NCI-H2171 treated with DMSO at 0.1 percent for 48 hours (cell line): ENCODE measurements at regions not wholly inside any gene's neighbourhood (a gene's known extent, or its start where the extent isn't known, plus 50 kb on each side); places are given as distances from the start of the nearest gene placed in this dataset.

Experiments used
- DNase-seq: peaks from one replicate; lab custom pipeline; 2025; lab: John Stamatoyannopoulos, UW

DNA sequence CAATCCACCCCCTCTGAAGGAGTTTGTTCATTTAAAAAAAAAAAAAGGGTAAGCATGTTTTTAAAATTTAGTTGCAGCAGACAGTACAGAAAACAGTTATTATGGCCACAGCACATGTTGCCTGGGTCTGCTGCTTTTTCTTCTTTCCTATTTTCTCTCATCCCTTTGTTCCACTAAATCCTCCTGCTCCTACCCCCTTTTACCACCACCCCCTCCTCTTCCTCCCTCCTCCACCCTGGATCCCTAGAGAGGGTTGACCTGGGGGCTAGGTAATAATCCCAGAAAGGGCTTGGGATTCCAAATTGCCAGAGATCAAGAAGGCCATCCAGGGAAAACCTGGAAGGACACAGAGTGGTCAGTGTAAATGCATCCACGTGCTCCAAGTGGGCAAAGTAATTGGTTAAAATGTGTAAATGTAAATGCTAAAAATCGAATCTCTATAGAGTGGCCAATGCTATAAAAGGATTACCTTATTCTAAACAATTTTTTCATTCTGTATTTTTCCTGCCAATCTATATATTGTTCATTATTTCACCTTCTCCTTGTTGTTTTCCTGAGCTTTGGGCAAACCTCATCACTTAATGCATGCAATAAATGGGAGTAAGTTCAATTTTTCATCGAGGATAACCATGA is 89.0 kb upstream of the PIK3CG start:
- DNase-seq, result no peak

DNA sequence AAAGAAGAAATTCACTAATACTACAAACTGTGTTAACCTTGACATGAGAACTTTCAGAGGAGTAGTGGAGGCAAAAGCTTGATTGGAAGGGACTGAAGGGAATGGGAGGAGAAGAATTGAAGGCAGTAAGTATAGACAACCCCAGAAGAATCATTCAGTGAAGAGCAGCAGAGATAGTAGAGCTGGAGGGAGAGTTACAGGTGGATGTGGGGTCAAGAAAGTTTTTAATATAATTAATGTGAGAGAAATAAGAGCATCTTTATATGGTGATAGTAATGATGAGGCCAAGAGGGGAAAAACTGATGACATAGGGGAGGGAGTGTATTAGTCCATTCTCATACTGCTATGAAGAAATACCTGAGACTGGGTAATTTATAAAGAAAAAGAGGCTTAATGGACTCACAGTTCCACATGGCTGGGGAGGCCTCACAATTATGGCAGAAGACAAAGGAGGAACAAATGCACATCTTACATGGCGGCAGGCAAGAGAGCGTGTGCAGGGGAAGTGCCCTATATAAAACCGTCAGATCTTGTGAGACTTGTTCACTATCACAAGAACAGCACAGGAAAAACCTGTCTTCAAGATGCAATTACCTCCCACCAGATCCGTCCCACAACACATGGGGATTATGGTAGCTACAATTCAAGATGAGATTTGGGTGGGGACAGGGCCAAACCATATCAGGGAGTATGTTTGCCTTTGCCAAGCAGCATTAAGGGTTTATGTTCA is 88.3 kb upstream of the PIK3CG start:
- DNase-seq, result no peak

DNA sequence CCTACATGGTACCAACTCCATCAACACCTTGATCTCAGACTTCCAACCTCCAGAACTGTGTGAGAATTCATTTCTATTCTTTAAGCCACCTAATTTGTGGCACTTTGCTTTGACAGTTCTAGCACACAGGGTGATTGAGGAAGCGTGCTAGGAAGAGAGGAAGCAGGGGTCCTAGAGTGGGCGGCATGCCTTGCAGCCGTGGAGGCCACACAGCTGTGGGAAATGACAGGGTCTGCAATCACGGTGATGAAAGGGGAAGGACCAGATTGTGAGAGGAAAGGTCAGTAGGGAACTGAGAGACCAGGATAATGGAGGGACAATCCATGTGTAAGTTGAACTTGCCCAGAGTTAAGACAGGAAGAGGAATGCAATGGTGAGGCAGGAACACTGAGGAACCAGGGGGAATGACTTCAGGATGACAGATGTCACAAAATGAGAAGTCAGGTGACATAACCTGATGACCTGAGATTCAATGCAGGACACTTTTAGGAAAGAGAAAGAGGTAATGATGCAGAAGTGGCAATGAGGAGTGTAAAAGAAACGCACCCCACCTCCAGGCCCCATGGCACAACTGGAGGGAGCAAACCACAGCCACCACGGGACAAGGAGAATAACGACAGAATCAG is 87.3 kb upstream of the PIK3CG start:
- DNase-seq, result no peak

DNA sequence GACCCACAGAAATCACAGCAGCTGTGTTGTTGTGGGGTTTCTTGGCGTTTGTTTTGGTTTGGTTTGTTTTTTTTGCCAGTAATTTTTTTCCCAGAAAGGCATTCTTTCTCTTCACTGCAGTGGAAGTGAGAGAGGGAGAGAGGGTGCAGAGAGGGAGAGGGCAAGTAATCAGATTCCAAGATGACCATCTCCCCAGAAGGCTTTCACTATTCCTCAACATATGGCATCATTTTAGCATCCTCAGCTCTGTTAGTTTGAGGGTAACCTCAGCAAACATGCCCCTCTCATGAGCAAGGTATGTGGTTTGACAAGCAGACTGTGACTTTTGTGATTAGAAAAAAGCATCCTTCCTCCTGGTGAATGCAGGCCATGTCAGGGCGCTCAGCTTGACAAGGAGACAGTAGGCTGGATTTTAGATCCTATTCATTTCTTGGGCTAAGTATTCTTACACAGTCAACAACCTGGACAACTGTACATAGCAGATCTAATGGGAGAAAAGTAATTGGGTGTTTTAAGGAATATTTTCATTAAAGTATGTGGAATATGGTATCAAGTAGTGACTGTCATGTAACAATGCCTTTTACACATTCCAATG is 86.3 kb upstream of the PIK3CG start:
- no peak for DNase-seq

DNA sequence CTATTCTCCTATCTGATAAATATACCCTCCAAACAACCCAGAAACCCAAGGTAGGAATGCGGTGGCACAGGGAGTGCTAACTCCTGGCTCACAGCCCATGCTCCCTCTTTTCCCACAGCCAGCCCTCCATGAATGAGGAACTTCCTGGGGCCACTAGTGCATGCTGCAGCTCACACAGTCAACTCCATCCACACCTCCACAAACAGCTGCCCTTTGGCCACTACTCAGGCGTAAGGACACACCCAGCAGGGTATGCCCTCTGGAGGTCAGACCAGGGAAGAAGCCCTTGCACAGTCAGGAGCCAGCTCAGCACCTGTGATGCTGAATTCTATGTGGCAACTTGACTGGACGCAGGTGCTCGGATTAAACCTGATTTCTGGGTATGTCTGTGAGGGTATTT is 85.2 kb upstream of the PIK3CG start:
- no peak for DNase-seq

DNA sequence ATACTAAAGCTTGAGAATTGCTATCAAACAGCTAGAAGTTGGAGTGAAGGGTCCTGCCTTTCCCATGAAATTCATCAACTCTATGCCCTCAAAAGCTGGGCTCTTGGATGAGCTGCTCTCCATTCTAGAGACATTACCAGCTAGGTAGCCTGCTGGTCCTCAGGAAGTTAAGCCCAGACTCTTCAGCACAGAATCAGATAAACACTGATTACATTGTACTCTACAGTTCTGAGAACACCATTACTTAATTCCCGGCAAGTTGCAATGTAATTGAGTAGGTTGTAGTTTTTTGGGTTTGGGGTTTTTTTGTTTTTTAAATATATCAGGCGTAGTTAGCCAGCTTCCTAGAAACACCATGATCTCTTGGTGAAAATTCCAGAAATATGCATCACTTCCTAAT is 84.1 kb upstream of the PIK3CG start:
- no peak for DNase-seq

DNA sequence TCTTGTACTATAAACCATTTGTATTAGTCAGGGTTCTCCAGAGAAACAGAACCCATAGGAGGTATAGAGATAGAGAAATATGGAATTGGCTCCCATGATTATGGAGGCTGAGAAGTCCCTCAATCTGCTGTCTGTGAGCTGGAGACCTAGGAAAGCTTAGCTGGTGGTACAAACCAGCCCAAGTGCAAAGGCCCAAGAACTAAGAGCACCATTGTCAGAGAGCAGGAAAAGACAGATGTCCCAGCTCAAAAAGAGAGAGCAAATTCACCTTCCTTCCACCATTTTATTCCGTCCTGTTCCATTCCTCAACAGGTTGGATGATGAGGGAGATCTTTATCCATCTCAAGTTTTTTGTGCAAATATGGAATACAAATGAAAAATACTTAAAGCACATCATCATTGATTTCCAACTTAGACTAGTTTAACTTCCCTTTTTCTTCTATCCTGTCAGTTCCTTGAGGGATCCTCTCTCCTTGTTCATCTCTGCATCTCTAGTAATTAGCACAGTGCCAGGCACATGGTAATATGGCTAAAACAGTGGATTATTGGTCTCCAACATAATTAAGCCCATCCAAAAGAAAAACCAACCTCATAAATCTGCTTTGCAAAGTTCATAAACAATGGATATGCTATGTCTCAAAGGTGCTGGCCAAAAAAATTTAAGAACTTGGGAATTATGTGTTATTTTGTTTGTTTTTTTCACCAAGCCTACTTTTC is 83.1 kb upstream of the PIK3CG start:
- no peak for DNase-seq

DNA sequence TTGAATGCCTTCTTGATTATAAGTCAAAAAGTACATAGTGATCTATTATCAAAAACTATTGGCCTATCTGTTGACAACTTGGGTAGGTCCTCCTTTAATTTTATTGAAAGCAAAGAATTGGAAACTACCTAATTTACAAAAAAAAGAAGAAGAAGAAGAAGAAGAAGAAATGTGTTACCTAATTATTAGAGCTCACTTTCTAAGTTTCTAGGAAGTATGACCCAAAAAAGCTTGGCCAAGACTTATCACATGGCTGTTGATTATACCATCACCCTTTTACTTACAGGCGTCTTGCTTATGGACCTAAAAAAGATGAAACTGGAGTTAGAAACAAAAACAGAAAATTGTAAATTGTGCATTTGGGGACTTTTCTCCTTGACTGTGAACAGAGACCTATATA is 81.8 kb upstream of the PIK3CG start:
- no peak for DNase-seq

DNA sequence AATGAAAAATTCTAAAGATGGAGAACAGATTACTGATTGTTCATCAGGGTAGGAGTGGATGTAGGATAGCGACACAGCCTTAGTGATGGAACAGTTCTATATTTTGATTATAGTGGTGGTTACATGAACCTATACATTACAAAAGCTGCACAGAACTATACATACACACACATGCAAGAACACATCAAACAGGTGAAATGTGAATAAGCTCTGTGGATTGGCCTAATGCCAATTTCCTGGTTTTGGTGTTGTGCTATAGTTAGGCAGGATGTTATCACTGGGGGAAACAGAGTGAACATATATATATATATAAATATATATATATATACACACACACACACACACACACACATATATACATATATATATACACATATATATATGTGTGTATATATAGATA is 76.4 kb upstream of the PIK3CG start:
- no peak for DNase-seq

DNA sequence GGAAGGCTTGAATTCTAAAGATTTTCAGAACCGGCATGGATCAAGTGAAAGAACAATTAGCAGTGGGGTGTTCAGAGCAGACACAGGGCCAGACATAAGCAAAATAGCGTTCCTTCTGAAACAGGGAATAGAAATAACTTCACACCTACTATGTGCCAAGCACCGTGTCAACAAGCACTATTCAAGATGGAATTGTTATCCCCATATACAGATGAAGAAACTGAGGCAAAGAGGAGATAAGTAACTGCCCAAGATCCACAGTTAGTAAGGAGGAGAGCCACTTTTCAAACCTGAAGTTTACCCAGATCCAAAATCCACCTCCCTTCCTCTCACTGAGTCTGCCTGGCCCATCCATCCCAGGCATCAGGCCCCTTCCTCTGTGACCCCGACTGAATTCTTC is 73.6 kb upstream of the PIK3CG start:
- DNase-seq, result no peak

DNA sequence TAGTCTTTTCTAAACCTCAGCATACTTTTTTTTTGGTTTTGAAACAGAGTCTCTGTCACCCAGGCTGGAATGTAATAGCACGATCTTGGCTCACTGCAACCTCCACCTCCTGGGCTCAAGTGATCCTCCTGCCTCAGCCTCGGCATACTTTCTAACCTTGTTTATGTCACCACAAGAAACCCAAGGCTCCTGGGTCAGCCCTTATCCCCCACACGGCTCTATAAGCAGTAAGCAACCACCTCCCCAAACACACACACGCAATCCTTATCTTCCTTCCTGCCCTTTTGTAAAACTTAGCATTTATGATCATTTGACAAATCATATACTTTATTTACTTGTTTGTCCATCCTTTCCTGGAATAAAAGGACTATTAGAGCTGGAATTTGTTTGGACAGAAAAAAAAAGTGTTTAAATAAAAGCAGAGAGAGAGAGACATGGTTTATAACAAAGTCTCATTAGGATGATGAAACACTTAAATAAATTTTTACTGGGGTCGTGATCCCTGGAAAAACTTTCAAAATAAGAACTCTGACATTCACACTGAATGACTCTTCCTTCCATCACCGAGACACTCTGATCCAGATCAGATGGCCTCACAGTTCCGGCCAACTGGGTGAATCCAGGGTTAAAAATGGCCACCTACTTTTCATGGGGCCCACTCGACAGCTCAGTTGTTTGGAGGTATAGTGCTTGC is 72.7 kb upstream of the PIK3CG start:
- DNase-seq, result no peak

DNA sequence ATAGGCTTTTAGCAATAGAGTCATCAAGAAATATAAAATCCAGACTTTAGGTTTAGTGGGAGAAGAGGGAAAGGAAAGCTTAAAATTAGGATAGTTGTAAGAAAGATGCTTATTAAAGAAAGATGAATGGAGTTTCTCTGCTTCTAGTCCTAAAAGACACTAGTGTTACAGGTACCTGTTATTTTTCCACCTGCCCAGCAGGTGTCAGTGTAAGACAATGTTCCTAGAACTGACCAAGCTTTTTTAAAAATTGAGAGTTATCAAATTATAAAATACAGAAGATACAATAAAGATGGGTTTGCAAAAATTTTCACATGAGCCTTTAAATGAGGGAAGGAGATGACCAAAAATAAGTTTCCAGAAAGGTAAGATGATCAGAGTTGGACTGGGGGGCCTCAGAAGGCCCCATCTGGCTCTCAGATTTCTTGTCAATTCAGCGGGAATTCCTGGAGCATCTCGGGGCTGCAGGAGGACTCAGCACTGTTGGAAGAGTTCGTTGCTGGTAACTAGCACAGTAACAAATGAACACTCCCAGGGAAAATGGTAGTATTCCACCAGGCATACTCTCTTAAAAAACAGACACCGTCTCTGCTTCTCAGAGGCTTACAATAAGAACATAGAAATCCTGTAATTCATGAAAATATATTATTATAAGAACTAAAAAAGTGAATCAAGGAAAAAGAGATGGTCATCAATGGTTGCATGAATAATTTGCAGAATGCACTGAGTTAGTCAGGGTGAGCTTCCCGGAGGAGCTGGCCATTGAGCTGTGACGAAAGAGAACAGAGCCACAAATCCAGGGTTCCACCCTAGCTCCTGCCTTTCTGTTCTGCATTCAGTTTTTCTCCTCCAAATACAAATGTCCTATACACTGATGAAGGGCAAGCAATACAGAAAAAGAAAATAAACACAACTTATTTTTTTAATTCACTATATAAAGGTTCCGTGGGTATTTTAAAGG is 71.8 kb upstream of the PIK3CG start:
- DNase-seq, result peak; percentile 18

DNA sequence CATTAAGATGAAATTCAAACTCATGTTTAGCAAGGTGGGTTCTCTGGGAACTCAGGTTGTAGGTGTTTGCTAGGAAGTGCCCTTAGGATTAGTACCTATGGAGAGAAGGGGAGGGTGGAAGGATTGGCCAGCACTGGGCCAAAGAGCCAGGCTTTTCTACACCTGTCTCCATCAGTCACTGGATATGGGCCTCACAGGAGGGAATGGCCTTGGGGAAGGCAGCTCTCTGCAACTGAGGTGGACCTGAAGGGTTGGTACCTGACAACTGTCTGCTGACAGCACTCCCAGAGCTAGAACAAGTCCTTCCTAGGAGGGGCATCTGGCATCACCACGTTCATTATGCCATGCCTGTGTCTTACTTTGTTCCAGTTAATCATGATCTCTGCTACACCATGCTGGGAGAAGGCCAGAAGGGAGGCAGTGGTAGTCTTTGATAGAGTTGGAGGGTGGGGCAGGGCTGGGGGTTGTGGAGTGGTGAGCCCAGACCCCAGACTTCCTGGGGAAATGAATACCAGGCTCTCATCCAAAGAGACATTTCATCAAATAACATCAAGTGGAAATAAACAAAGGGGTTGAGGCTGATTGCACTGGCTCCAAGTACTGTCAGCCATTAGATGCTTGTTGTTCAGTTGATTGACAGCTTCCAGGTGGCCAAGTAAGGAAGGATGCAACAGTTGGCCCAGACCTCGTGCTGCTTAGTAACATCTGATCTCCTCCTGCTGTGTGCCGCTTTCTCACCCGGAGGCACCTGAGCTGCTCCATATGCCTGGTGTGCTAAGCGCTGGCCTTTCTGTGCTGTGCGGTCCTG is 70.6 kb upstream of the PIK3CG start:
- DNase-seq, result peak; percentile 24

DNA sequence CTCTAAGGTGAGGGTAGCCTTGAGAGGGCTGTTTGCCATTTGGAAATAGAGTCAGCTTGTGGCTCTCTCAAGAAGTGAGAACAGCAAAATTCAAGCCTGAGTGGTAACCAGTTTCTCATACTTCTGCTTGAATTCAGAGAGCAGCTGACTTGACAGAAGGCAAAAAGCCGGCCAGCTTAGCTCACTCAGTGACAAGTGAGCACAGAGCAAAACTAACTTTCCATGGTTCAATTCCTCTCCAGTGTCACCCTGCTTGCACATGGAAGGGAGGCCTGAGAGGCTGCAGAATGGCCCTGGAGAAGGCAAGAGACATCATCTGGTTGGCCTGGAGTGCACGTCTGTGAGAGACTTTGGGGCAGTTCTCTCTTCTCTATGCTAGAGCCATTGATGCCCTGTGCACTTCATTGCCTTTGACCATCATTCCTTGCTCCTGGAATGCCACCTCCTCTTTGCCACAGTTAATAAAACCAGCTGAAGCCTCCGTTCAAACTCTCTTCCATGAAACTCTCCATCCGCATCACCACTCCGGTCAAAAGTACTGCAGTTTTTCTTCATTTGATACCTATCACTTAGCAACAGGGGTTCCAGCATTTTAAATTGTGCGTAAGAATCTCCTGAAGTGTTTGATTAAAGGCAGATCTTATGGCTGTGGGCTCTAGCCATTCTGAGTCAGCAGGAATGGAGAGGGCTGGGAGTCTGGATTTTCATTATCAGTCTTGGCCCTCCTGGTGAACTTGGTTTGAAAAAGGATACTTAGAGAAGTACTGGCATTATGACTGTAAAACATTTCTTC is 69.8 kb upstream of the PIK3CG start:
- DNase-seq, result no peak

DNA sequence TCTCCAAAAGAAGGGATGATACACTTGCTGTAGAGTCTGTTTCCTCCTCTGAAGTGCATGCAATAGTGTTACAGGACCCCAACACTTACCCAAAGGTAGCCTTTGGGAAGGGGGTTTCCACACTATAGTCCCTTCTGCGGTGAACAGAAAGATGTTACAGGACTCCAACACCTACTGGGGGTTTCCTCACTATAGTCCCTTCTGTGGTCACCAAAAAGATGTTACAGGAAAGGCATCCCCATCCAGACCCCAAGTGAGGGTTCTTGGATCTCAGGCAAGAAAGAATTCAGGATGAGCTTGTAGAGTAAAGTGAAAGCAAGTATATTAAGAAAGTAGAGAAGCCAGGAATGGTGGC is 69.2 kb upstream of the PIK3CG start:
- DNase-seq, result no peak

DNA sequence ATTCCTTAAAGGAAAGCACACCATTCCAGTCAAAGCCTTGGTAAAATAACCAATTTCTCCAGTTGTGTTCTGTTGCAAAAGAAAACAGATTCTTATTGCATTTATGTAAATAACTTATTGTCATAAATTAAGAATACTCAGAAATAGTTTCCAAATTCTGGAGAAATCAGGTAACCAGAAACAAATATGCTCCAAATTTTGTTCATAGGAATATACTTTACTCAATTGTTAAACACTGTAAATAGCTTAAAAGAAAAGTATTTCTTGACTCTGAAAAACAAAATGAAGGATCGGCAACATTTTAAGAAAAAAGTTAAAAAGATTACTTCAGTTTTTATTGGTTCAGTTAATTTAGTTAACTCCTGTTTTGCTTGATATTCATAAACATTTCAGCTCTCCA is 67.1 kb upstream of the PIK3CG start:
- no peak for DNase-seq

DNA sequence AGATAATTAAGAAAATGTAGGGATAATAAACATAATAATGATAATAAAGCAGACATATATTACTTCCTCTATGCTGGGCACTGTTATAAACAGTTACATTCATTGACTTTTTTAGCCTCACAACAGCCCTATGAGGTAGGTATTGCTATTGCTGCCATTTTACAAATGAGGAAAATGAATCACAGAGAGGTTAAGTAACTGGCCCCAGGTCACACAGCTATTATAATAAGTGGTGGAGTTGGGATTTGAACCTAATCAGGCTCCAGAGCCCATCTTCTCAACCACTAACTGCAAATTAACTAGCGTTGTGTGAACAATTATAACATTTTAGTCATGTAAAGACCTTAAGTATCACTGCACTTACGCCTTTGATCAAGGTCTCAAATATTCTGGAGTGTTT is 62.5 kb upstream of the PIK3CG start:
- DNase-seq, result no peak

DNA sequence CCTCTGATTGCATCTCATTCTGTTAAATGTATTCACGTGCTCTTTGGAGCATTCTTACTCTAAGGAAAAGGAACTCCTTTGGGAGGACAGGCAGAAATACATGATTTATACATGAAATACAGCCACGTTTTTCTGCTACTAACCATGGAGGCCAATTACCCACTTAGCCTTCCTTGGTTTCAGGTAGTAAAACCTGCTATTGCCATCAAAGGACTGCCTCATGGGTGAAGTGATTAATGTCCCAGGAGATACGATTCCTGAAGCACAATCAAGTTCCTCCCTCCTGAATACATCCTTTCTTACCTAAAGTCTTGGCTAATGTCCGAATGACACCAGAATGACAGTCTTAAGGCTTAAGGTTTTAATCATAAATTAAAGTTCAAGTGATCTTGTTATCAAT is 58.5 kb upstream of the PIK3CG start:
- no peak for DNase-seq

DNA sequence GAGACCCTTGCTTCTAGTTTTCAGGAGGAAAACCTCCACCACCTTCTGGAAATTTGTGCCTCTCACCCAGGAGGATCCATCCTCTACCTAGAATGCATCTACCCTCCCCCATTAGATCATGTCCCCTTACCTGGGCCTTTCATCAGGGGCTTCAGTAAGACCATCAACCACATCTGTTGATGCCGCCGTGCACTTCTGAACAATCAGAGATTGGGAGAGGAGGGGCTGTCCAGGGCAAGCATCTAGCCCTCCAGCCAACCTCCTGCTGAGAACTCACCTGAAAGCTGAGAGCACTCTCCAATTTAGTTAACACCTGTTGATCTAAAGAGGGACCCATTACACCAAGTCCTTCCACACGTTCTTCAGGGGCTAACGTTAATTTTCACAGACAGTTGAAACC is 57.6 kb upstream of the PIK3CG start:
- no peak for DNase-seq
